HepG2 (cell line): ENCODE measurements at regions not wholly inside any gene's neighbourhood (a gene's known extent, or its start where the extent isn't known, plus 50 kb on each side); places are given as distances from the start of the nearest gene placed in this dataset.
"Not testable (repeated sequence)": the region's sequence is repeated elsewhere in the genome, so short reads cannot be mapped to it uniquely, and the experiment has no call there.

Experiments used
- ATAC-seq: fragments of 200-7000 bp; cut with Tn5 transposase; 3 replicates; pipeline ENCODE4 v1.9.1; 2020; ENCODE audit warnings: mild to moderate bottlenecking, moderate library complexity
- BruUV-seq: library from RNA; stranded (reverse); fragments of 400-500 nt; replicated peaks from 2 replicates; lab custom pipeline; 2021; lab: Mats Ljungman, UMichigan
- CTCF ChIA-PET: fragments of 300-600 bp; formaldehyde crosslinking; extraction: SDS; loops from one replicate; lab custom pipeline; 2021; ENCODE audit warnings: low total read pairs, inconsistent platforms, low intra/inter-chr PET ratio; lab: Yijun Ruan, JAX
- POLR2A ChIA-PET: fragments of 350-600 bp; sonication (Branson Sonifier 250); formaldehyde crosslinking; loops from one replicate; lab custom pipeline; 2020; ENCODE audit warnings: antibody characterized with exemption, inconsistent platforms; lab: Yijun Ruan, JAX
- DNase-seq: peaks from one replicate; pipeline ENCODE4 v3.0.0-alpha.2; 2015; ENCODE audit warnings: low spot score
- FAIRE-seq: peaks from 3 replicates; lab custom pipeline; 2011; peaks lifted over from hg19 to GRCh38; lab: Jason Lieb, UNC
- H2AFZ ChIP-seq: one replicate; pipeline ENCODE4 v1.6.1; 2011; ENCODE audit warnings: low read length, inconsistent platforms
- H3K27ac ChIP-seq: fragments of 300-600 bp; 3 replicates; pipeline ENCODE4 v1.8.0; 2011; ENCODE audit warnings: mixed run types, mild to moderate bottlenecking, mixed read lengths, low read length, inconsistent platforms; ENCODE audit not compliant: insufficient read depth; ENCODE audit errors: extremely low read length
- H3K27me3 ChIP-seq, 2 experiments: fragments of 200-600 bp in 1 of 2; 2 replicates in 1 of 2; 3 replicates in 1 of 2; pipeline versions ENCODE4 v1.6.0 to v1.8.0; 2011; ENCODE audit warnings: low read length in 2 of 2, mild to moderate bottlenecking in 2 of 2, moderate library complexity in 2 of 2, inconsistent platforms in 1 of 2; ENCODE audit not compliant: insufficient read depth in 2 of 2, control insufficient read depth in 1 of 2
- H3K36me3 ChIP-seq, 2 experiments: fragments of 200-600 bp in 1 of 2; replicated peaks in 1 of 2; 2 replicates in 1 of 2; 3 replicates in 1 of 2; pipeline versions ENCODE4 v1.5.1 to v1.8.0; 2011; ENCODE audit warnings: low read length in 2 of 2, inconsistent platforms in 1 of 2; ENCODE audit not compliant: insufficient read depth in 2 of 2, control insufficient read depth in 1 of 2
- H3K4me1 ChIP-seq: 2 replicates; pipeline ENCODE4 v1.5.1; 2012; ENCODE audit warnings: low read length, inconsistent platforms; ENCODE audit not compliant: insufficient read depth
- H3K4me2 ChIP-seq: 2 replicates; pipeline ENCODE4 v1.6.0; 2011; ENCODE audit warnings: low read depth, low read length, inconsistent platforms
- H3K4me3 ChIP-seq, 3 experiments: fragments of 200-600 bp in 1 of 3; sonication (generic), shearing (Covaris generic) in 1 of 3; replicated peaks in 1 of 3; 2 replicates each; pipeline ENCODE4 v1.5.1; 2011 to 2016; ENCODE audit warnings: low read length in 3 of 3, inconsistent platforms in 2 of 3, low read depth in 2 of 3, mild to moderate bottlenecking in 2 of 3, control low read depth in 1 of 3, mixed read lengths in 1 of 3; ENCODE audit not compliant: insufficient read depth in 1 of 3
- H3K79me2 ChIP-seq: one replicate; pipeline ENCODE4 v1.6.1; 2011; ENCODE audit warnings: low read length, inconsistent platforms; ENCODE audit not compliant: insufficient read depth
- H3K9ac ChIP-seq: 2 replicates; pipeline ENCODE4 v1.6.0; 2011; ENCODE audit warnings: mild to moderate bottlenecking, low read depth, low read length, inconsistent platforms; ENCODE audit not compliant: insufficient read depth
- H3K9me3 ChIP-seq: 2 replicates; pipeline ENCODE4 v1.5.1; 2012; ENCODE audit warnings: mild to moderate bottlenecking, low read length
- H4K20me1 ChIP-seq: 2 replicates; pipeline ENCODE4 v1.6.0; 2011; ENCODE audit warnings: inconsistent platforms, mild to moderate bottlenecking, low read length, moderate library complexity; ENCODE audit not compliant: insufficient read depth
- ATF7 ChIP-seq, 2 experiments: fragments of 450-650 bp in 1 of 2; sonication (generic) in 1 of 2; formaldehyde crosslinking in 1 of 2; IDR thresholded peaks; 2 replicates each; pipeline versions ENCODE4 v1.4.0 to v1.6.1; 2016 to 2020; ENCODE audit warnings: antibody characterized with exemption in 1 of 2, mild to moderate bottlenecking in 1 of 2, missing genetic modification reagents in 1 of 2
- SNAPC5 ChIP-seq: sonication (generic); formaldehyde crosslinking; IDR thresholded peaks from 2 replicates; pipeline ENCODE4 v1.8.1; 2023; ENCODE audit warnings: mild to moderate bottlenecking, missing genetic modification reagents, borderline replicate concordance
- WGBS: methylation state at CpG from one replicate; pipeline ENCODE4 v1.1.6; 2017; ENCODE audit warnings: low lambda C conversion rate; 5-methylcytosine and 5-hydroxymethylcytosine counted together
- in situ Hi-C: cut with HindIII; loops from 2 replicates; pipeline ENCODE4 v1.10.0; 2017; ENCODE audit warnings: low pct_unique_long_range_greater_than_20kb; ENCODE audit not compliant: extremely low pct_ligation_motif_present
- intact Hi-C: fragments of 100-400 bp; cut with micrococcal nuclease; formaldehyde crosslinking; loops from one replicate; pipeline ENCODE4 v1.10.0; 2022; ENCODE audit not compliant: unreplicated experiment

GRCh38 chr13:105672881-105673280 is 862.6 kb downstream of the EFNB2 start:
- in situ Hi-C loops = no loop called here
- H4K20me1 ChIP-seq = no peaks in the 10 kb centered on the region
- H3K9ac ChIP-seq = no peak overlapping the region
- H3K27ac ChIP-seq = no peak overlapping the region
- H2AFZ ChIP-seq = no peak overlapping the region
- H3K4me3 ChIP-seq = no peak overlapping the region
- ATAC-seq = no peak
- 41% methylated on average over 4 of the region's 4 CpGs for WGBS
- TF ChIP-seq SNAPC5 (CRISPR knock-in tag) (no peak), ATF7 (IDR thresholded peaks at IDR 0.05) (peak; percentile 85), ATF7 (CRISPR knock-in tag; IDR thresholded peaks at IDR 0.05) (no peak)
- H3K36me3 ChIP-seq = no peaks in the 10 kb centered on the region
- no peaks in the 10 kb centered on the region for H3K27me3 ChIP-seq
- H3K79me2 ChIP-seq = no peaks in the 10 kb centered on the region
- BruUV-seq = no TSS peak
- POLR2A ChIA-PET = no interaction called here
- intact Hi-C loops = no loop called here
- CTCF ChIA-PET = no interaction called here
- no peak for FAIRE-seq
- H3K4me2 ChIP-seq = no peak overlapping the region
- H3K4me1 ChIP-seq = no peaks in the 10 kb centered on the region
- DNase-seq = no peak
- H3K9me3 ChIP-seq = peaks cover 56% of the 10 kb centered on the region

- H3K27me3 ChIP-seq, POLR2A ChIA-PET, DNase-seq, intact Hi-C loops, H3K27ac ChIP-seq, BruUV-seq, H3K4me3 ChIP-seq, H3K4me1 ChIP-seq, FAIRE-seq, H3K9ac ChIP-seq, H3K36me3 ChIP-seq, H2AFZ ChIP-seq, H3K79me2 ChIP-seq, H3K4me2 ChIP-seq, in situ Hi-C loops, H4K20me1 ChIP-seq, ATAC-seq, CTCF ChIA-PET: not testable (repeated sequence)
- WGBS = 40% methylated on average over 9 of the region's 9 CpGs
- H3K9me3 ChIP-seq = peaks cover 62% of the 10 kb centered on the region
These were observed 864.3 kb downstream of the EFNB2 start for GRCh38 chr13:105671131-105671530.
